ENCODE measurements at regions not wholly inside any gene's neighbourhood (a gene's known extent, or its start where the extent isn't known, plus 50 kb on each side); places are given as distances from the start of the nearest gene placed in this dataset.

DNA sequence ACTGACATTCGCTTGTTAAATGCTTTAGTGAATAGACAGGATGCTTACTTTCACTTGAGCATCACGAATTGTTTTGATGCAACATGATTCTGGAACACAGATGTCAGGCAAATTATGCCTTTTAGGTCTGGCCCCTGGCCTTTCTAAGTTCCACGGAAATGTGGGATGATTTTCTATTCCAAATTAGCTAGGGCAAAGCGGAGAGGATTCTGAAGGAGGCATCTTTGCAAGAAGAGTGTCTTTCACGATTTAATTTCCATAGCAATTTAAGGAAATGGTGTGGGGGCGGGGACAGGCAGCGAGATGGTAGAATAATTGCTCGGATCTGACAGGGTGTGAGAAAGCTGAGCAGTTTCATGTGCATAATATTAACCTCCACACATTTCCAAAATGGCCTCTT lies 238.5 kb upstream of the KCNMB2 start:
- 84% methylated on average over 8 of the region's 8 CpGs for WGBS
- no peaks in the 10 kb centered on the region for H3K27me3 ChIP-seq (ENCODE audit: control insufficient read depth in 4 of 4, insufficient read depth in 4 of 4, low read length in 3 of 4)
- H3K27ac ChIP-seq (ENCODE audit: low read depth in 1 of 2, low read length in 2 of 2) = no peak overlapping the region
- no peak overlapping the region for H3K9ac ChIP-seq (ENCODE audit: low read depth in 1 of 2, low read length in 2 of 2)
- TF ChIP-seq HNF4G (IDR thresholded peaks at IDR 0.05) = no peak
- H3K4me1 ChIP-seq (ENCODE audit: control insufficient read depth in 4 of 4, insufficient read depth in 4 of 4, low read length in 3 of 4) = no peaks in the 10 kb centered on the region
- no peaks in the 10 kb centered on the region for H3K9me3 ChIP-seq (ENCODE audit: control insufficient read depth in 4 of 4, low read length in 3 of 4)
- no peaks in the 10 kb centered on the region for H3K36me3 ChIP-seq (ENCODE audit: control insufficient read depth in 4 of 4, insufficient read depth in 3 of 4, low read depth in 1 of 4, low read length in 3 of 4)
- H3K4me3 ChIP-seq (ENCODE audit: low read depth in 1 of 3, low read length in 3 of 3) = no peak overlapping the region
- DNase-seq (ENCODE audit: low spot score) = no peak

DNA sequence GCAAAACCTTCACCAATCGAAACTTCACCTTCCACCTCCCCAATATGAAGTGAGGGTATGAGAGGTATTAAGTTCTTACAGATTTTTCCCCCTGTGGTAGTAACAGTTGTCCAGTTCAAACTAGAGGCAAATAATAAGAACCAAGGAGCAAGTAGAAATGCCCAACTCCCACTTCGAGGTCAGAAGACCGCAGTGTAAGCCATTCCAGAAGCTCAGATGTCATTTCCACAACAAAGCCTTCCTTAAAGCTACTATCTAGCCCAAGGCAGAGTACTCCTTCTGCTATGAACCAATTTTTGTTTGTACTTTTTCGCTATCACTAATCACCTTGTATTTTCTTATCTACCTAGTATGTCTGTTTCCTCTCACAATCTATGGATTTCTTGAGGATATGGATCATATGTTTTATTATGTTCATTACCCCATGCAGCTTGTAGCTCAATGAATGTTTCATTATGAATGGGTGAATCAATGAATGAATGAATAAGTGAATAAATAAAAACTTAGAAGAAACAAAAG lies 235.7 kb upstream of the KCNMB2 start:
- no peaks in the 10 kb centered on the region for H3K36me3 ChIP-seq (ENCODE audit: control insufficient read depth in 4 of 4, insufficient read depth in 3 of 4, low read depth in 1 of 4, low read length in 3 of 4)
- WGBS = 88% methylated on average over 4 of the region's 4 CpGs

More for the DNA sequence above, 235.7 kb upstream of the KCNMB2 start:
- no peak overlapping the region for H3K27ac ChIP-seq (ENCODE audit: low read depth in 1 of 2, low read length in 2 of 2)
- DNase-seq (ENCODE audit: low spot score) = no peak
- H3K4me1 ChIP-seq (ENCODE audit: control insufficient read depth in 4 of 4, insufficient read depth in 4 of 4, low read length in 3 of 4) = no peaks in the 10 kb centered on the region
- no peaks in the 10 kb centered on the region for H3K9me3 ChIP-seq (ENCODE audit: control insufficient read depth in 4 of 4, low read length in 3 of 4)
- no peak overlapping the region for H3K9ac ChIP-seq (ENCODE audit: low read depth in 1 of 2, low read length in 2 of 2)
- H3K4me3 ChIP-seq (ENCODE audit: low read depth in 1 of 3, low read length in 3 of 3) = no peak overlapping the region
- no peaks in the 10 kb centered on the region for H3K27me3 ChIP-seq (ENCODE audit: control insufficient read depth in 4 of 4, insufficient read depth in 4 of 4, low read length in 3 of 4)
- no peak for TF ChIP-seq HNF4G (IDR thresholded peaks at IDR 0.05)
- no peak for TF ChIP-seq GABPA (IDR thresholded peaks at IDR 0.05 in 1 of 2, conservative IDR thresholded peaks at IDR 0.05 in 1 of 2)
- TF ChIP-seq NR2F2 (IDR thresholded peaks at IDR 0.05) = no peak
- TF ChIP-seq, protein P1, sequence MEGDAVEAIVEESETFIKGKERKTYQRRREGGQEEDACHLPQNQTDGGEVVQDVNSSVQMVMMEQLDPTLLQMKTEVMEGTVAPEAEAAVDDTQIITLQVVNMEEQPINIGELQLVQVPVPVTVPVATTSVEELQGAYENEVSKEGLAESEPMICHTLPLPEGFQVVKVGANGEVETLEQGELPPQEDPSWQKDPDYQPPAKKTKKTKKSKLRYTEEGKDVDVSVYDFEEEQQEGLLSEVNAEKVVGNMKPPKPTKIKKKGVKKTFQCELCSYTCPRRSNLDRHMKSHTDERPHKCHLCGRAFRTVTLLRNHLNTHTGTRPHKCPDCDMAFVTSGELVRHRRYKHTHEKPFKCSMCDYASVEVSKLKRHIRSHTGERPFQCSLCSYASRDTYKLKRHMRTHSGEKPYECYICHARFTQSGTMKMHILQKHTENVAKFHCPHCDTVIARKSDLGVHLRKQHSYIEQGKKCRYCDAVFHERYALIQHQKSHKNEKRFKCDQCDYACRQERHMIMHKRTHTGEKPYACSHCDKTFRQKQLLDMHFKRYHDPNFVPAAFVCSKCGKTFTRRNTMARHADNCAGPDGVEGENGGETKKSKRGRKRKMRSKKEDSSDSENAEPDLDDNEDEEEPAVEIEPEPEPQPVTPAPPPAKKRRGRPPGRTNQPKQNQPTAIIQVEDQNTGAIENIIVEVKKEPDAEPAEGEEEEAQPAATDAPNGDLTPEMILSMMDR (IDR thresholded peaks at IDR 0.05; ENCODE audit: low read depth, low read length, missing input control) = no peak
- TF ChIP-seq, protein P2, sequence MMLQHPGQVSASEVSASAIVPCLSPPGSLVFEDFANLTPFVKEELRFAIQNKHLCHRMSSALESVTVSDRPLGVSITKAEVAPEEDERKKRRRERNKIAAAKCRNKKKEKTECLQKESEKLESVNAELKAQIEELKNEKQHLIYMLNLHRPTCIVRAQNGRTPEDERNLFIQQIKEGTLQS (IDR thresholded peaks at IDR 0.05) = no peak
- TF ChIP-seq, protein P3, sequence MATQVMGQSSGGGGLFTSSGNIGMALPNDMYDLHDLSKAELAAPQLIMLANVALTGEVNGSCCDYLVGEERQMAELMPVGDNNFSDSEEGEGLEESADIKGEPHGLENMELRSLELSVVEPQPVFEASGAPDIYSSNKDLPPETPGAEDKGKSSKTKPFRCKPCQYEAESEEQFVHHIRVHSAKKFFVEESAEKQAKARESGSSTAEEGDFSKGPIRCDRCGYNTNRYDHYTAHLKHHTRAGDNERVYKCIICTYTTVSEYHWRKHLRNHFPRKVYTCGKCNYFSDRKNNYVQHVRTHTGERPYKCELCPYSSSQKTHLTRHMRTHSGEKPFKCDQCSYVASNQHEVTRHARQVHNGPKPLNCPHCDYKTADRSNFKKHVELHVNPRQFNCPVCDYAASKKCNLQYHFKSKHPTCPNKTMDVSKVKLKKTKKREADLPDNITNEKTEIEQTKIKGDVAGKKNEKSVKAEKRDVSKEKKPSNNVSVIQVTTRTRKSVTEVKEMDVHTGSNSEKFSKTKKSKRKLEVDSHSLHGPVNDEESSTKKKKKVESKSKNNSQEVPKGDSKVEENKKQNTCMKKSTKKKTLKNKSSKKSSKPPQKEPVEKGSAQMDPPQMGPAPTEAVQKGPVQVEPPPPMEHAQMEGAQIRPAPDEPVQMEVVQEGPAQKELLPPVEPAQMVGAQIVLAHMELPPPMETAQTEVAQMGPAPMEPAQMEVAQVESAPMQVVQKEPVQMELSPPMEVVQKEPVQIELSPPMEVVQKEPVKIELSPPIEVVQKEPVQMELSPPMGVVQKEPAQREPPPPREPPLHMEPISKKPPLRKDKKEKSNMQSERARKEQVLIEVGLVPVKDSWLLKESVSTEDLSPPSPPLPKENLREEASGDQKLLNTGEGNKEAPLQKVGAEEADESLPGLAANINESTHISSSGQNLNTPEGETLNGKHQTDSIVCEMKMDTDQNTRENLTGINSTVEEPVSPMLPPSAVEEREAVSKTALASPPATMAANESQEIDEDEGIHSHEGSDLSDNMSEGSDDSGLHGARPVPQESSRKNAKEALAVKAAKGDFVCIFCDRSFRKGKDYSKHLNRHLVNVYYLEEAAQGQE (IDR thresholded peaks at IDR 0.05) = no peak
- no peak for TF ChIP-seq YY1 (IDR thresholded peaks at IDR 0.05)
- TF ChIP-seq FOXA1 (IDR thresholded peaks at IDR 0.05) = no peak
- TF ChIP-seq, protein P4, sequence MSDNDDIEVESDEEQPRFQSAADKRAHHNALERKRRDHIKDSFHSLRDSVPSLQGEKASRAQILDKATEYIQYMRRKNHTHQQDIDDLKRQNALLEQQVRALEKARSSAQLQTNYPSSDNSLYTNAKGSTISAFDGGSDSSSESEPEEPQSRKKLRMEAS (IDR thresholded peaks at IDR 0.05) = no peak
- TF ChIP-seq EGR1 (IDR thresholded peaks at IDR 0.05; ENCODE audit: low read depth in 2 of 2) = no peak
- TF ChIP-seq, protein P5, sequence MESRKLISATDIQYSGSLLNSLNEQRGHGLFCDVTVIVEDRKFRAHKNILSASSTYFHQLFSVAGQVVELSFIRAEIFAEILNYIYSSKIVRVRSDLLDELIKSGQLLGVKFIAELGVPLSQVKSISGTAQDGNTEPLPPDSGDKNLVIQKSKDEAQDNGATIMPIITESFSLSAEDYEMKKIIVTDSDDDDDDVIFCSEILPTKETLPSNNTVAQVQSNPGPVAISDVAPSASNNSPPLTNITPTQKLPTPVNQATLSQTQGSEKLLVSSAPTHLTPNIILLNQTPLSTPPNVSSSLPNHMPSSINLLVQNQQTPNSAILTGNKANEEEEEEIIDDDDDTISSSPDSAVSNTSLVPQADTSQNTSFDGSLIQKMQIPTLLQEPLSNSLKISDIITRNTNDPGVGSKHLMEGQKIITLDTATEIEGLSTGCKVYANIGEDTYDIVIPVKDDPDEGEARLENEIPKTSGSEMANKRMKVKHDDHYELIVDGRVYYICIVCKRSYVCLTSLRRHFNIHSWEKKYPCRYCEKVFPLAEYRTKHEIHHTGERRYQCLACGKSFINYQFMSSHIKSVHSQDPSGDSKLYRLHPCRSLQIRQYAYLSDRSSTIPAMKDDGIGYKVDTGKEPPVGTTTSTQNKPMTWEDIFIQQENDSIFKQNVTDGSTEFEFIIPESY (IDR thresholded peaks at IDR 0.05) = no peak
- no peak for TF ChIP-seq RXRA (IDR thresholded peaks at IDR 0.05)
- no peak for TF ChIP-seq RAD21 (IDR thresholded peaks at IDR 0.05)
- no peak for TF ChIP-seq HNF4A (conservative IDR thresholded peaks at IDR 0.05)
- TF ChIP-seq SP1 (IDR thresholded peaks at IDR 0.05) = no peak
